Liver (tissue), 3 donors: ENCODE measurements at regions not wholly inside any gene's neighbourhood (a gene's known extent, or its start where the extent isn't known, plus 50 kb on each side); places are given as distances from the start of the nearest gene placed in this dataset.

ENCODE experiments used
- EGR1 ChIP-seq, 2 donors: IDR thresholded peaks; 2 replicates each; pipeline ENCODE4 v1.6.1; 2016 to 2018; ENCODE audit warnings: antibody characterized with exemption in 2 of 2, low read depth in 2 of 2
- FOXA1 ChIP-seq: IDR thresholded peaks from 2 replicates; pipeline ENCODE4 v1.6.1; 2016; ENCODE audit warnings: antibody characterized with exemption
- GABPA ChIP-seq, 2 donors: IDR thresholded peaks in 1 of 2; conservative IDR thresholded peaks in 1 of 2; 2 replicates each; pipeline ENCODE4 v1.6.1; 2016; ENCODE audit warnings: antibody characterized with exemption in 2 of 2, mild to moderate bottlenecking in 1 of 2, moderate library complexity in 1 of 2
- HNF4G ChIP-seq: IDR thresholded peaks from 2 replicates; pipeline ENCODE4 v1.6.1; 2016; ENCODE audit warnings: antibody characterized with exemption
- RXRA ChIP-seq, 2 donors: IDR thresholded peaks; 2 replicates each; pipeline ENCODE4 v1.6.1; 2017 to 2018; ENCODE audit warnings: antibody characterized with exemption in 2 of 2, mild to moderate bottlenecking in 1 of 2
- TF ChIP-seq, protein P1 (sequence below): fragments of 150-350 bp; IDR thresholded peaks from 2 replicates; pipeline ENCODE4 v1.5.1; 2017; ENCODE audit warnings: improper control_type of control experiment, low read depth, low read length; ENCODE audit not compliant: missing input control
- TF ChIP-seq, protein P2 (sequence below): IDR thresholded peaks from 2 replicates; pipeline ENCODE4 v1.6.1; 2016; ENCODE audit warnings: antibody characterized with exemption
- TF ChIP-seq, protein P3 (sequence below): IDR thresholded peaks from 2 replicates; pipeline ENCODE4 v1.6.1; 2016; ENCODE audit warnings: antibody characterized with exemption, mild to moderate bottlenecking
- TF ChIP-seq, protein P4 (sequence below): IDR thresholded peaks from 2 replicates; pipeline ENCODE4 v1.6.1; 2016; ENCODE audit warnings: antibody characterized with exemption
- TF ChIP-seq, protein P5 (sequence below): IDR thresholded peaks from 2 replicates; pipeline ENCODE4 v1.6.1; 2016; ENCODE audit warnings: antibody characterized with exemption
- donor health status: healthy.
- donor health status: healthy.

DNA sequence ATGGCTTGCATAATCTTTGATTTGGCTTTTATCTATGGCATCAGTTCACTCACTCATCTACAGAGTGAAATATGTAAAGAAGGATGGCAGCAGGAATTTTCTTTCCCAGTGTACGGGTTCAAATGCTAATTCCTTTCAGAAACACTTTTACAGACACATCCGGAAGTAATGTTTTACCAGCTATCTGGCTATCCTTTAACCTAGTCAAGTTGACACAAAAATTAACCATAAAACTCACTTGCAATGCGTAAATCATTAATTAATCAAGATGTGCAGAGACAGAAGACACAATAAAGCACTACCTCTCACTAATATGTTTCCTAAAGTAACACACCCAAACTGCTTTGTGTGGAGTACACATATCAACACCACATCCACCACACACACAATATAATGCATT lies 378.9 kb upstream of the ANO3 start:
- TF ChIP-seq, protein P1, sequence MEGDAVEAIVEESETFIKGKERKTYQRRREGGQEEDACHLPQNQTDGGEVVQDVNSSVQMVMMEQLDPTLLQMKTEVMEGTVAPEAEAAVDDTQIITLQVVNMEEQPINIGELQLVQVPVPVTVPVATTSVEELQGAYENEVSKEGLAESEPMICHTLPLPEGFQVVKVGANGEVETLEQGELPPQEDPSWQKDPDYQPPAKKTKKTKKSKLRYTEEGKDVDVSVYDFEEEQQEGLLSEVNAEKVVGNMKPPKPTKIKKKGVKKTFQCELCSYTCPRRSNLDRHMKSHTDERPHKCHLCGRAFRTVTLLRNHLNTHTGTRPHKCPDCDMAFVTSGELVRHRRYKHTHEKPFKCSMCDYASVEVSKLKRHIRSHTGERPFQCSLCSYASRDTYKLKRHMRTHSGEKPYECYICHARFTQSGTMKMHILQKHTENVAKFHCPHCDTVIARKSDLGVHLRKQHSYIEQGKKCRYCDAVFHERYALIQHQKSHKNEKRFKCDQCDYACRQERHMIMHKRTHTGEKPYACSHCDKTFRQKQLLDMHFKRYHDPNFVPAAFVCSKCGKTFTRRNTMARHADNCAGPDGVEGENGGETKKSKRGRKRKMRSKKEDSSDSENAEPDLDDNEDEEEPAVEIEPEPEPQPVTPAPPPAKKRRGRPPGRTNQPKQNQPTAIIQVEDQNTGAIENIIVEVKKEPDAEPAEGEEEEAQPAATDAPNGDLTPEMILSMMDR = no peak
- TF ChIP-seq, protein P2, sequence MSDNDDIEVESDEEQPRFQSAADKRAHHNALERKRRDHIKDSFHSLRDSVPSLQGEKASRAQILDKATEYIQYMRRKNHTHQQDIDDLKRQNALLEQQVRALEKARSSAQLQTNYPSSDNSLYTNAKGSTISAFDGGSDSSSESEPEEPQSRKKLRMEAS = no peak
- TF ChIP-seq, protein P3, sequence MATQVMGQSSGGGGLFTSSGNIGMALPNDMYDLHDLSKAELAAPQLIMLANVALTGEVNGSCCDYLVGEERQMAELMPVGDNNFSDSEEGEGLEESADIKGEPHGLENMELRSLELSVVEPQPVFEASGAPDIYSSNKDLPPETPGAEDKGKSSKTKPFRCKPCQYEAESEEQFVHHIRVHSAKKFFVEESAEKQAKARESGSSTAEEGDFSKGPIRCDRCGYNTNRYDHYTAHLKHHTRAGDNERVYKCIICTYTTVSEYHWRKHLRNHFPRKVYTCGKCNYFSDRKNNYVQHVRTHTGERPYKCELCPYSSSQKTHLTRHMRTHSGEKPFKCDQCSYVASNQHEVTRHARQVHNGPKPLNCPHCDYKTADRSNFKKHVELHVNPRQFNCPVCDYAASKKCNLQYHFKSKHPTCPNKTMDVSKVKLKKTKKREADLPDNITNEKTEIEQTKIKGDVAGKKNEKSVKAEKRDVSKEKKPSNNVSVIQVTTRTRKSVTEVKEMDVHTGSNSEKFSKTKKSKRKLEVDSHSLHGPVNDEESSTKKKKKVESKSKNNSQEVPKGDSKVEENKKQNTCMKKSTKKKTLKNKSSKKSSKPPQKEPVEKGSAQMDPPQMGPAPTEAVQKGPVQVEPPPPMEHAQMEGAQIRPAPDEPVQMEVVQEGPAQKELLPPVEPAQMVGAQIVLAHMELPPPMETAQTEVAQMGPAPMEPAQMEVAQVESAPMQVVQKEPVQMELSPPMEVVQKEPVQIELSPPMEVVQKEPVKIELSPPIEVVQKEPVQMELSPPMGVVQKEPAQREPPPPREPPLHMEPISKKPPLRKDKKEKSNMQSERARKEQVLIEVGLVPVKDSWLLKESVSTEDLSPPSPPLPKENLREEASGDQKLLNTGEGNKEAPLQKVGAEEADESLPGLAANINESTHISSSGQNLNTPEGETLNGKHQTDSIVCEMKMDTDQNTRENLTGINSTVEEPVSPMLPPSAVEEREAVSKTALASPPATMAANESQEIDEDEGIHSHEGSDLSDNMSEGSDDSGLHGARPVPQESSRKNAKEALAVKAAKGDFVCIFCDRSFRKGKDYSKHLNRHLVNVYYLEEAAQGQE = no peak
- TF ChIP-seq HNF4G (no peak), EGR1 (IDR thresholded peaks at IDR 0.05; ENCODE audit: low read depth in 2 of 2) (no peak), FOXA1 (no peak), GABPA (IDR thresholded peaks at IDR 0.05 in 1 of 2, conservative IDR thresholded peaks at IDR 0.05 in 1 of 2) (no peak), RXRA (IDR thresholded peaks at IDR 0.05) (no peak)
- TF ChIP-seq, protein P4, sequence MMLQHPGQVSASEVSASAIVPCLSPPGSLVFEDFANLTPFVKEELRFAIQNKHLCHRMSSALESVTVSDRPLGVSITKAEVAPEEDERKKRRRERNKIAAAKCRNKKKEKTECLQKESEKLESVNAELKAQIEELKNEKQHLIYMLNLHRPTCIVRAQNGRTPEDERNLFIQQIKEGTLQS = no peak
- TF ChIP-seq, protein P5, sequence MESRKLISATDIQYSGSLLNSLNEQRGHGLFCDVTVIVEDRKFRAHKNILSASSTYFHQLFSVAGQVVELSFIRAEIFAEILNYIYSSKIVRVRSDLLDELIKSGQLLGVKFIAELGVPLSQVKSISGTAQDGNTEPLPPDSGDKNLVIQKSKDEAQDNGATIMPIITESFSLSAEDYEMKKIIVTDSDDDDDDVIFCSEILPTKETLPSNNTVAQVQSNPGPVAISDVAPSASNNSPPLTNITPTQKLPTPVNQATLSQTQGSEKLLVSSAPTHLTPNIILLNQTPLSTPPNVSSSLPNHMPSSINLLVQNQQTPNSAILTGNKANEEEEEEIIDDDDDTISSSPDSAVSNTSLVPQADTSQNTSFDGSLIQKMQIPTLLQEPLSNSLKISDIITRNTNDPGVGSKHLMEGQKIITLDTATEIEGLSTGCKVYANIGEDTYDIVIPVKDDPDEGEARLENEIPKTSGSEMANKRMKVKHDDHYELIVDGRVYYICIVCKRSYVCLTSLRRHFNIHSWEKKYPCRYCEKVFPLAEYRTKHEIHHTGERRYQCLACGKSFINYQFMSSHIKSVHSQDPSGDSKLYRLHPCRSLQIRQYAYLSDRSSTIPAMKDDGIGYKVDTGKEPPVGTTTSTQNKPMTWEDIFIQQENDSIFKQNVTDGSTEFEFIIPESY = no peak
